ENCODE measurements at regions not wholly inside any gene's neighbourhood (a gene's known extent, or its start where the extent isn't known, plus 50 kb on each side); places are given as distances from the start of the nearest gene placed in this dataset.

- intact Hi-C loops (cut with DNase I): no loop called here
- Histone ChIP-seq H3K4me1 (ENCODE audit: control insufficient read depth in 1 of 2, insufficient read depth in 2 of 2, low read length in 2 of 2) (no peaks in the 10 kb centered on the region), H3K36me3 (ENCODE audit: control insufficient read depth in 1 of 2, insufficient read depth in 2 of 2, low read length in 1 of 2) (no peaks in the 10 kb centered on the region), H3K9me3 (ENCODE audit: control insufficient read depth, low read length) (no peaks in the 10 kb centered on the region), H3K27me3 (ENCODE audit: control insufficient read depth in 1 of 2, insufficient read depth in 2 of 2, low read length in 1 of 2) (no peaks in the 10 kb centered on the region), H3K27ac (ENCODE audit: low read depth in 1 of 2, low read length in 2 of 2) (no peak overlapping the region), H3K4me3 (ENCODE audit: low read length in 2 of 2) (no peak overlapping the region)
- no peak for DNase-seq
- no peak for ATAC-seq (ENCODE audit: low FRiP score)
These were observed 54.5 kb downstream of the TKTL2 start for GRCh38 chr4:163419074-163419473.

- no peak overlapping the region for H3K4me3 ChIP-seq (ENCODE audit: low read length in 2 of 2)
- WGBS, 2 donors: 68 to 69% methylated on average over 3 of the region's 3 CpGs
- H3K27me3 ChIP-seq (ENCODE audit: control insufficient read depth in 1 of 2, insufficient read depth in 2 of 2, low read length in 1 of 2): no peaks in the 10 kb centered on the region
- H3K9me3 ChIP-seq (ENCODE audit: control insufficient read depth, low read length): no peaks in the 10 kb centered on the region
- ATAC-seq (ENCODE audit: low FRiP score) (no peak), DNase-seq (no peak)
- H3K36me3 ChIP-seq (ENCODE audit: control insufficient read depth in 1 of 2, insufficient read depth in 2 of 2, low read length in 1 of 2): no peaks in the 10 kb centered on the region
- H3K4me1 ChIP-seq (ENCODE audit: control insufficient read depth in 1 of 2, insufficient read depth in 2 of 2, low read length in 2 of 2): no peaks in the 10 kb centered on the region
- no peak overlapping the region for H3K27ac ChIP-seq (ENCODE audit: low read depth in 1 of 2, low read length in 2 of 2)
- intact Hi-C loops (cut with DNase I): no loop called here
These were observed 57.9 kb downstream of the TKTL2 start for GRCh38 chr4:163415668-163416067.

- intact Hi-C loops (cut with DNase I): no loop called here
- WGBS, 2 donors: 87 to 92% methylated on average over 3 of the region's 3 CpGs
- ATAC-seq (ENCODE audit: low FRiP score): no peak
- no peak overlapping the region for H3K4me3 ChIP-seq (ENCODE audit: low read length in 2 of 2)
- H3K4me1 ChIP-seq (ENCODE audit: control insufficient read depth in 1 of 2, insufficient read depth in 2 of 2, low read length in 2 of 2): no peaks in the 10 kb centered on the region
- no peaks in the 10 kb centered on the region for H3K27me3 ChIP-seq (ENCODE audit: control insufficient read depth in 1 of 2, insufficient read depth in 2 of 2, low read length in 1 of 2)
- H3K36me3 ChIP-seq (ENCODE audit: control insufficient read depth in 1 of 2, insufficient read depth in 2 of 2, low read length in 1 of 2): no peaks in the 10 kb centered on the region
- H3K27ac ChIP-seq (ENCODE audit: low read depth in 1 of 2, low read length in 2 of 2): no peak overlapping the region
- no peaks in the 10 kb centered on the region for H3K9me3 ChIP-seq (ENCODE audit: control insufficient read depth, low read length)
- DNase-seq: no peak
These were observed 59.3 kb downstream of the TKTL2 start for GRCh38 chr4:163414275-163414674.

- WGBS, 2 donors: 1 to 4% methylated on average over 5 of the region's 5 CpGs
- H3K4me3 ChIP-seq (ENCODE audit: low read length in 2 of 2): peak overlapping the region in 1 of 2 donors; percentile 59
- DNase-seq (no peak), ATAC-seq (ENCODE audit: low FRiP score) (peak; percentile 60)
- intact Hi-C loops (cut with DNase I): no loop called here
- H3K4me1 ChIP-seq (ENCODE audit: control insufficient read depth in 1 of 2, insufficient read depth in 2 of 2, low read length in 2 of 2): no peaks in the 10 kb centered on the region
- no peaks in the 10 kb centered on the region for H3K27me3 ChIP-seq (ENCODE audit: control insufficient read depth in 1 of 2, insufficient read depth in 2 of 2, low read length in 1 of 2)
- no peaks in the 10 kb centered on the region for H3K36me3 ChIP-seq (ENCODE audit: control insufficient read depth in 1 of 2, insufficient read depth in 2 of 2, low read length in 1 of 2)
- H3K9me3 ChIP-seq (ENCODE audit: control insufficient read depth, low read length): no peaks in the 10 kb centered on the region
- no peak overlapping the region for H3K27ac ChIP-seq (ENCODE audit: low read depth in 1 of 2, low read length in 2 of 2)
These were observed 60.9 kb downstream of the NPY5R start for GRCh38 chr4:163404580-163404979.

GRCh38 chr4:163404080-163404479 is 60.4 kb downstream of the NPY5R start:
- H3K9me3 ChIP-seq (ENCODE audit: control insufficient read depth, low read length): no peaks in the 10 kb centered on the region
- H3K27me3 ChIP-seq (ENCODE audit: control insufficient read depth in 1 of 2, insufficient read depth in 2 of 2, low read length in 1 of 2): no peaks in the 10 kb centered on the region
- WGBS, 2 donors: 55 to 65% methylated on average over 1 of the region's 1 CpG
- H3K4me3 ChIP-seq (ENCODE audit: low read length in 2 of 2): peak overlapping the region in 1 of 2 donors; percentile 59
- no peaks in the 10 kb centered on the region for H3K36me3 ChIP-seq (ENCODE audit: control insufficient read depth in 1 of 2, insufficient read depth in 2 of 2, low read length in 1 of 2)
- H3K27ac ChIP-seq (ENCODE audit: low read depth in 1 of 2, low read length in 2 of 2): no peak overlapping the region
- DNase-seq: no peak
- H3K4me1 ChIP-seq (ENCODE audit: control insufficient read depth in 1 of 2, insufficient read depth in 2 of 2, low read length in 2 of 2): no peaks in the 10 kb centered on the region
- ATAC-seq (ENCODE audit: low FRiP score): no peak
- intact Hi-C loops (cut with DNase I): no loop called here
